Neutrophil (primary cell): ENCODE measurements at regions not wholly inside any gene's neighbourhood (a gene's known extent, or its start where the extent isn't known, plus 50 kb on each side); places are given as distances from the start of the nearest gene placed in this dataset.

Experiments
- H3K27ac ChIP-seq: fragments of 200-600 bp; sonication (generic); 2 replicates; pipeline ENCODE4 v1.5.1; 2016; ENCODE audit warnings: mild to moderate bottlenecking, moderate library complexity
- H3K27me3 ChIP-seq: fragments of 200-600 bp; sonication (generic); 2 replicates; pipeline ENCODE4 v1.6.0; 2016; ENCODE audit warnings: mild to moderate bottlenecking
- H3K36me3 ChIP-seq: fragments of 200-600 bp; sonication (generic); 2 replicates; pipeline ENCODE4 v1.5.1; 2017
- H3K4me1 ChIP-seq, 2 experiments: fragments of 200-600 bp in 1 of 2; sonication (generic) in 1 of 2; 1 replicate in 1 of 2; 2 replicates in 1 of 2; pipeline versions ENCODE4 v1.5.1 to v1.6.1; 2013 to 2016; ENCODE audit warnings: low read depth in 1 of 2, low read length in 1 of 2, mild to moderate bottlenecking in 1 of 2, moderate library complexity in 1 of 2; ENCODE audit not compliant: control insufficient read depth in 1 of 2, insufficient read depth in 1 of 2
- H3K4me3 ChIP-seq, 2 experiments: fragments of 200-600 bp in 1 of 2; sonication (generic) in 1 of 2; 1 replicate in 1 of 2; 2 replicates in 1 of 2; pipeline ENCODE4 v1.5.1; 2013 to 2016; ENCODE audit warnings: low read depth in 1 of 2, low read length in 1 of 2, mild to moderate bottlenecking in 1 of 2, moderate library complexity in 1 of 2
- H3K9me3 ChIP-seq: fragments of 200-600 bp; sonication (generic); 2 replicates; pipeline ENCODE4 v1.5.1; 2016
- CTCF ChIP-seq: fragments of 200-600 bp; sonication (generic); IDR thresholded peaks from 2 replicates; pipeline ENCODE4 v1.5.1; 2016; ENCODE audit warnings: antibody characterized with exemption

- peaks cover 8 to 15% of the 10 kb centered on the region in 2 experiments for H3K4me1 ChIP-seq
- no peaks in the 10 kb centered on the region for H3K9me3 ChIP-seq
- H3K27ac ChIP-seq, result no peak overlapping the region
- H3K4me3 ChIP-seq, result no peak overlapping the region
- H3K36me3 ChIP-seq, result no peaks in the 10 kb centered on the region
- no peak for TF ChIP-seq CTCF
- no peaks in the 10 kb centered on the region for H3K27me3 ChIP-seq
Measured at GRCh38 chr4:104912518-104912917, 234.2 kb upstream of the TET2 start.

DNA sequence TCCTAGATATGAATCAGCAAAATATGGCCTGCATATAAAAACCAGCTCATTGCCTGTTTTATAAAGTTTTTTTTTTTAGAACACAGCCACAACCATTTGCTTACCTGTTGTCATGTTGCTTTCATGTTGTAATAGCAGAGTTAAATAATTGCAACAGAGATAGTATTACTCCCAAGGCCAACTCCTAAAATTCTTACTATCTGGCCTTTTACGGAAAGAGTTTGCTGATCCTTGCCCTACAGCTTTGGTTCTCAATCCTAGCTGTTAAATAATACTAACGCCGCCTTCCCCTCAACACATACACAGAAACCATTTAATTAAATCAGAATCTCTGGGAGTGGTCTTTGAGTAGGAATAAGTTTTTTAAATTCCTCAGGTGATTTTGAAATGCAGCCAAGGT is 231.3 kb upstream of the TET2 start:
- Histone ChIP-seq H3K4me3 (no peak overlapping the region), H3K27me3 (no peaks in the 10 kb centered on the region), H3K36me3 (no peaks in the 10 kb centered on the region), H3K4me1 (peaks cover 0 to 7% of the 10 kb centered on the region in 2 experiments), H3K9me3 (no peaks in the 10 kb centered on the region), H3K27ac (no peak overlapping the region)
- no peak for TF ChIP-seq CTCF

DNA sequence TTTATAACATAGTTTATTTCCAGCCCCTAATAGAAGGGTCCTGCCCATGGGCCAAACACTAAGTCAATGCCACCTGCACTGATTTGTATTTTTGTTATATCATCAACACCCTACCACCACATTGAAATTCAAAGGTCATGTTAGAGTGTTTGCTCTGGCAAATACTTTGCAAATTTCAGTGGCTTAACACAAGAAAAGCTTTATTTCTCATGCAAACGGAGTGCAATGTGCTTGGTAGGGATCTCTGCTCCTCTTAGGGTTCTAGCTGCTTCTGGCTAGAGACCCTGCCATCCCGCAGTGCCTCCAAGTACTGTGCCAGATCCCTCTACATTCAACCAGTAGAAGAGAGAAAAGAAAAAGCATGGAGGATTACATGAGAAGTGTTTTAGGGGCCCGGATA is 230.8 kb upstream of the TET2 start:
- Histone ChIP-seq H3K4me1 (peaks cover 0 to 3% of the 10 kb centered on the region in 2 experiments), H3K9me3 (no peaks in the 10 kb centered on the region)
- TF ChIP-seq CTCF, result no peak

DNA sequence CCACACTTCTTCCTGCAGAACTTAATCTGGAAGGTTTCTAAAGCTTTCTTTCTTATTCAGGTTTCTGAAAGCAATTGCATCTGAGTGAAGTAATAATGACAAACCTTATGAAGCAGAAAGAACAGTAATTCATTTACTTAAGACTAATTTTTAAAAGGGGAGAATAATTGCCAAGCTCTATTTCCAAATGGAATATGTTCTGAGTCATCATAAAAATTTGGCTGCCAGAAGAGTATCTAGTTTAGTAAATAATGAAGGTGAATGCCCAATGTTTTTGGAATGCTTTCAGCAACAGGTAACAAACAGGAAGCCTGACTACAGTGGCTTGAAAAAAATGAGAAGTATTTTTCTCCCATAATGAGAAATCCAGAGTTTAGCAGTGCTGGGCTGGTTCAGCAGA is 227.3 kb upstream of the TET2 start:
- Histone ChIP-seq H3K4me3 (no peak overlapping the region), H3K4me1 (peaks cover 0 to 3% of the 10 kb centered on the region in 2 experiments), H3K27me3 (no peaks in the 10 kb centered on the region), H3K9me3 (no peaks in the 10 kb centered on the region), H3K36me3 (no peaks in the 10 kb centered on the region), H3K27ac (no peak overlapping the region)
- TF ChIP-seq CTCF, result no peak

More for the DNA sequence above, 230.8 kb upstream of the TET2 start:
- H3K4me3 ChIP-seq, result no peak overlapping the region
- H3K36me3 ChIP-seq, result no peaks in the 10 kb centered on the region
- H3K27ac ChIP-seq, result no peak overlapping the region
- H3K27me3 ChIP-seq, result no peaks in the 10 kb centered on the region

- Histone ChIP-seq H3K9me3 (no peaks in the 10 kb centered on the region), H3K4me1 (peaks cover 6 to 16% of the 10 kb centered on the region in 2 experiments), H3K27ac (no peak overlapping the region), H3K27me3 (no peaks in the 10 kb centered on the region), H3K4me3 (no peak overlapping the region), H3K36me3 (no peaks in the 10 kb centered on the region)
- TF ChIP-seq CTCF, result no peak
Measured at GRCh38 chr4:104930298-104930697, 216.4 kb upstream of the TET2 start.
